ENCODE measurements at regions not wholly inside any gene's neighbourhood (a gene's known extent, or its start where the extent isn't known, plus 50 kb on each side); places are given as distances from the start of the nearest gene placed in this dataset.

DNA sequence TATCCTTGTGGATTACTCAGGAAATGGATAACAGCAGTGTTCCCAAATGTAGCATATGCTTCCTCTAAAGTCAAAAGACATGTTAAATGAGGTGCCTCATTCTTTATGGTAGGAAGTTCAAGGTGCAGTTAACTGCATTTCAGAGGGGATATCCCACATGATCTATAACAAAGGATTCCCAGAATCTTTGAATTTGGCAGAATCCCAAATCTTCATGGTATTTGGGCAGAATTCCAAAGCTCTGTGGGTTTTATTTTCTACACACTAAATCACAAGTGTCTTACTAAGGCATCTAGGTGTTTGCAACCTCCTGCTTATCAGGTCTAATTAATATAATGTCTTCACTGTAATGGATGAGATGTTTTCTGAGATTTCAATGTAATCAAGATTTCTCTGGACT, 364.3 kb upstream of the MAN1A1 start (continued):
- TF ChIP-seq, protein P1, sequence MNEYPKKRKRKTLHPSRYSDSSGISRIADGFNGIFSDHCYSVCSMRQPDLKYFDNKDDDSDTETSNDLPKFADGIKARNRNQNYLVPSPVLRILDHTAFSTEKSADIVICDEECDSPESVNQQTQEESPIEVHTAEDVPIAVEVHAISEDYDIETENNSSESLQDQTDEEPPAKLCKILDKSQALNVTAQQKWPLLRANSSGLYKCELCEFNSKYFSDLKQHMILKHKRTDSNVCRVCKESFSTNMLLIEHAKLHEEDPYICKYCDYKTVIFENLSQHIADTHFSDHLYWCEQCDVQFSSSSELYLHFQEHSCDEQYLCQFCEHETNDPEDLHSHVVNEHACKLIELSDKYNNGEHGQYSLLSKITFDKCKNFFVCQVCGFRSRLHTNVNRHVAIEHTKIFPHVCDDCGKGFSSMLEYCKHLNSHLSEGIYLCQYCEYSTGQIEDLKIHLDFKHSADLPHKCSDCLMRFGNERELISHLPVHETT (tag by site-specific recombination; IDR thresholded peaks at IDR 0.05), result no peak
- TF ChIP-seq ZNF529 (tag by site-specific recombination; IDR thresholded peaks at IDR 0.05; ENCODE audit: insufficient replicate concordance) (no peak), MEIS1 (CRISPR knock-in tag; IDR thresholded peaks at IDR 0.05; ENCODE audit: borderline replicate concordance) (no peak), ZNF670 (tag by site-specific recombination; IDR thresholded peaks at IDR 0.05; ENCODE audit: low read depth) (no peak), ZNF155 (tag by site-specific recombination; IDR thresholded peaks at IDR 0.05) (no peak)
- TF ChIP-seq, protein P2, sequence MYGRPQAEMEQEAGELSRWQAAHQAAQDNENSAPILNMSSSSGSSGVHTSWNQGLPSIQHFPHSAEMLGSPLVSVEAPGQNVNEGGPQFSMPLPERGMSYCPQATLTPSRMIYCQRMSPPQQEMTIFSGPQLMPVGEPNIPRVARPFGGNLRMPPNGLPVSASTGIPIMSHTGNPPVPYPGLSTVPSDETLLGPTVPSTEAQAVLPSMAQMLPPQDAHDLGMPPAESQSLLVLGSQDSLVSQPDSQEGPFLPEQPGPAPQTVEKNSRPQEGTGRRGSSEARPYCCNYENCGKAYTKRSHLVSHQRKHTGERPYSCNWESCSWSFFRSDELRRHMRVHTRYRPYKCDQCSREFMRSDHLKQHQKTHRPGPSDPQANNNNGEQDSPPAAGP (tag by site-specific recombination; IDR thresholded peaks at IDR 0.05), result no peak

DNA sequence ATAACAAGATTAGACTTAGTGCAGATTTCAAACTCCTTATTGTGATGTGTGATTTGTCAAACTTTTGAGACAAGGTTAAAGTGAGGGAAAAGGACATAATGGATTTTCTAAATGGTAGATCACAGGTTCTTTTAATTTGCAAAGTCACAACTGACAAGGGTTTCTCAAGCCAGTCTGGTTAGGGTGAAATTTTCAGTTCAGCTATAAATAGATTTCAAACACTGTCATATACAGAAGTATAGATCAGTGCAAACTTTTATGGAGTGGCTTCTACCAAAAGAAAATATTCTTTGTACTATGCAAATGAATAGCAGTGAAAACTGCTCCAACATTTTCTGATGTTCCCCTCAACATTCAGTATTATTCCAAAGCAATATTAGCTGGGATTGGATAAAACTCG, 337.1 kb upstream of the MAN1A1 start:
- POLR2A ChIA-PET, result no interaction called here
- CTCF ChIA-PET, result no interaction called here
- no peak overlapping the region for H3K27ac ChIP-seq (ENCODE audit: extremely low read depth, low read depth, low read length)
- no peaks in the 10 kb centered on the region for H3K36me3 ChIP-seq (ENCODE audit: control insufficient read depth in 2 of 2, insufficient read depth in 1 of 2, low read length in 2 of 2)
- TF ChIP-seq OVOL3 (tag by site-specific recombination; IDR thresholded peaks at IDR 0.05) (no peak), ZNF596 (tag by site-specific recombination; IDR thresholded peaks at IDR 0.05) (no peak), TRIM28 (IDR thresholded peaks at IDR 0.05; ENCODE audit: borderline replicate concordance, low read length) (no peak), WT1 (tag by site-specific recombination; IDR thresholded peaks at IDR 0.05) (no peak), ZNF514 (tag by site-specific recombination; IDR thresholded peaks at IDR 0.05) (no peak), ZNF112 (tag by site-specific recombination; IDR thresholded peaks at IDR 0.05) (no peak)
- 0 out of 2 replicates have a peak, but pooled peaks cover 6% of the 10 kb centered on the region for H3K4me1 ChIP-seq (ENCODE audit: control insufficient read depth, insufficient read depth, low read length)
- no peaks in the 10 kb centered on the region for H3K9me3 ChIP-seq (ENCODE audit: control insufficient read depth, insufficient read depth, low read depth, low read length)
- no peak overlapping the region for H3K4me3 ChIP-seq (ENCODE audit: low read depth, low read length)

DNA sequence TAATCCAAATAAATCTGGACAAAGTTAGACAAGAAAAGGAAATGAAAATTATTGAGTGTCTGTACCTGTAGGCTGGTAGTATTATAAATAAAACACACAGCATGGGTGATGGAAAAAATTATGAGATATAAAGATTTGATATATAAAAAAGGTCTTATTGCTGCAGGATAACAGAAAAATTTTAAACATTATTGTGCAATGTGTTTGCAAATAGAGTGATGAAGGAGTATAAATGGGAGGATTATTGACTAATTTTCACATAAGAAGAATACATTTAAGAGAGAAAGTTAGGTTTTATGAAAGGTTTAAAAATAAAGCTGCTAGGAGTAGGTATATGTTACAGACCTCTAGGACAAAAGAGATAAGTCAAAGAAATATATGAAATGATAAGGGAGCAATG, 336.7 kb upstream of the MAN1A1 start:
- ChIA-PET CTCF (no interaction called here), POLR2A (no interaction called here)
- Histone ChIP-seq H3K36me3 (ENCODE audit: control insufficient read depth in 2 of 2, insufficient read depth in 1 of 2, low read length in 2 of 2) (no peaks in the 10 kb centered on the region), H3K4me1 (ENCODE audit: control insufficient read depth, insufficient read depth, low read length) (0 out of 2 replicates have a peak, but pooled peaks cover 6% of the 10 kb centered on the region), H3K9me3 (ENCODE audit: control insufficient read depth, insufficient read depth, low read depth, low read length) (no peaks in the 10 kb centered on the region), H3K4me3 (ENCODE audit: low read depth, low read length) (no peak overlapping the region), H3K27ac (ENCODE audit: extremely low read depth, low read depth, low read length) (no peak overlapping the region)
- TF ChIP-seq, protein P3, sequence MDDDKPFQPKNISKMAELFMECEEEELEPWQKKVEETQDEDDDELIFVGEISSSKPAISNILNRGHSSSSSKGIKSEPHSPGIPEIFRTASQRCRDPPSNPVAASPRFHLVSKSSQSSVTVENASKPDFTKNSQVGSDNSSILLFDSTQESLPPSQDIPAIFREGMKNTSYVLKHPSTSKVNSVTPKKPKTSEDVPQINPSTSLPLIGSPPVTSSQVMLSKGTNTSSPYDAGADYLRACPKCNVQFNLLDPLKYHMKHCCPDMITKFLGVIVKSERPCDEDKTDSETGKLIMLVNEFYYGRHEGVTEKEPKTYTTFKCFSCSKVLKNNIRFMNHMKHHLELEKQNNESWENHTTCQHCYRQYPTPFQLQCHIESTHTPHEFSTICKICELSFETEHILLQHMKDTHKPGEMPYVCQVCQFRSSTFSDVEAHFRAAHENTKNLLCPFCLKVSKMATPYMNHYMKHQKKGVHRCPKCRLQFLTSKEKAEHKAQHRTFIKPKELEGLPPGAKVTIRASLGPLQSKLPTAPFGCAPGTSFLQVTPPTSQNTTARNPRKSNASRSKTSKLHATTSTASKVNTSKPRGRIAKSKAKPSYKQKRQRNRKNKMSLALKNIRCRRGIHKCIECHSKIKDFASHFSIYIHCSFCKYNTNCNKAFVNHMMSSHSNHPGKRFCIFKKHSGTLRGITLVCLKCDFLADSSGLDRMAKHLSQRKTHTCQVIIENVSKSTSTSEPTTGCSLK (tag by site-specific recombination; IDR thresholded peaks at IDR 0.05), result no peak
- TF ChIP-seq ZNF138 (tag by site-specific recombination; IDR thresholded peaks at IDR 0.05; ENCODE audit: borderline replicate concordance), result no peak
- no peak for TF ChIP-seq KLF7 (tag by site-specific recombination; IDR thresholded peaks at IDR 0.05; ENCODE audit: borderline replicate concordance)
- no peak for TF ChIP-seq ZNF19 (tag by site-specific recombination; IDR thresholded peaks at IDR 0.05; ENCODE audit: low read depth)
- TF ChIP-seq, protein P4, sequence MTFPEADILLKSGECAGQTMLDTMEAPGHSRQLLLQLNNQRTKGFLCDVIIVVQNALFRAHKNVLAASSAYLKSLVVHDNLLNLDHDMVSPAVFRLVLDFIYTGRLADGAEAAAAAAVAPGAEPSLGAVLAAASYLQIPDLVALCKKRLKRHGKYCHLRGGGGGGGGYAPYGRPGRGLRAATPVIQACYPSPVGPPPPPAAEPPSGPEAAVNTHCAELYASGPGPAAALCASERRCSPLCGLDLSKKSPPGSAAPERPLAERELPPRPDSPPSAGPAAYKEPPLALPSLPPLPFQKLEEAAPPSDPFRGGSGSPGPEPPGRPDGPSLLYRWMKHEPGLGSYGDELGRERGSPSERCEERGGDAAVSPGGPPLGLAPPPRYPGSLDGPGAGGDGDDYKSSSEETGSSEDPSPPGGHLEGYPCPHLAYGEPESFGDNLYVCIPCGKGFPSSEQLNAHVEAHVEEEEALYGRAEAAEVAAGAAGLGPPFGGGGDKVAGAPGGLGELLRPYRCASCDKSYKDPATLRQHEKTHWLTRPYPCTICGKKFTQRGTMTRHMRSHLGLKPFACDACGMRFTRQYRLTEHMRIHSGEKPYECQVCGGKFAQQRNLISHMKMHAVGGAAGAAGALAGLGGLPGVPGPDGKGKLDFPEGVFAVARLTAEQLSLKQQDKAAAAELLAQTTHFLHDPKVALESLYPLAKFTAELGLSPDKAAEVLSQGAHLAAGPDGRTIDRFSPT (tag by site-specific recombination; IDR thresholded peaks at IDR 0.05), result no peak
- TF ChIP-seq ZNF157 (tag by site-specific recombination; IDR thresholded peaks at IDR 0.05), result no peak
- no peak for TF ChIP-seq ZNF701 (tag by site-specific recombination; IDR thresholded peaks at IDR 0.05)
- TF ChIP-seq, protein P5, sequence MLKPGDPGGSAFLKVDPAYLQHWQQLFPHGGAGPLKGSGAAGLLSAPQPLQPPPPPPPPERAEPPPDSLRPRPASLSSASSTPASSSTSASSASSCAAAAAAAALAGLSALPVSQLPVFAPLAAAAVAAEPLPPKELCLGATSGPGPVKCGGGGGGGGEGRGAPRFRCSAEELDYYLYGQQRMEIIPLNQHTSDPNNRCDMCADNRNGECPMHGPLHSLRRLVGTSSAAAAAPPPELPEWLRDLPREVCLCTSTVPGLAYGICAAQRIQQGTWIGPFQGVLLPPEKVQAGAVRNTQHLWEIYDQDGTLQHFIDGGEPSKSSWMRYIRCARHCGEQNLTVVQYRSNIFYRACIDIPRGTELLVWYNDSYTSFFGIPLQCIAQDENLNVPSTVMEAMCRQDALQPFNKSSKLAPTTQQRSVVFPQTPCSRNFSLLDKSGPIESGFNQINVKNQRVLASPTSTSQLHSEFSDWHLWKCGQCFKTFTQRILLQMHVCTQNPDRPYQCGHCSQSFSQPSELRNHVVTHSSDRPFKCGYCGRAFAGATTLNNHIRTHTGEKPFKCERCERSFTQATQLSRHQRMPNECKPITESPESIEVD (tag by site-specific recombination; IDR thresholded peaks at IDR 0.05), result no peak
- no peak for TF ChIP-seq ZNF350 (tag by site-specific recombination; IDR thresholded peaks at IDR 0.05)
- TF ChIP-seq ZEB2 (tag by site-specific recombination; IDR thresholded peaks at IDR 0.05), result no peak
- TF ChIP-seq ZNF16 (tag by site-specific recombination; IDR thresholded peaks at IDR 0.05; ENCODE audit: low read depth), result no peak
- TF ChIP-seq GLI4 (tag by site-specific recombination; IDR thresholded peaks at IDR 0.05), result no peak
- TF ChIP-seq, protein P1 (tag by site-specific recombination; IDR thresholded peaks at IDR 0.05), result no peak
- no peak for TF ChIP-seq ZBTB20 (tag by site-specific recombination; IDR thresholded peaks at IDR 0.05)

Measured in HEK293 (cell line).